Endodermal cell (in vitro differentiated cells): ENCODE measurements at regions not wholly inside any gene's neighbourhood (a gene's known extent, or its start where the extent isn't known, plus 50 kb on each side); places are given as distances from the start of the nearest gene placed in this dataset.
A peak's percentile ranks its signal among the peaks of the same experiment; 100 is the strongest.
"Not testable (repeated sequence)": the region's sequence is repeated elsewhere in the genome, so short reads cannot be mapped to it uniquely, and the experiment has no call there.

ENCODE experiments used
- DNase-seq: peaks from one replicate; pipeline ENCODE4 v3.0.0-alpha.2; 2017
- H3K27ac ChIP-seq: 2 replicates; pipeline ENCODE4 v1.5.1; 2013; ENCODE audit warnings: mild to moderate bottlenecking, low read depth, low read length, moderate library complexity
- H3K27me3 ChIP-seq: 2 replicates; pipeline ENCODE4 v1.6.1; 2013; ENCODE audit warnings: mild to moderate bottlenecking, low read length, moderate library complexity; ENCODE audit not compliant: insufficient read depth, control insufficient read depth, poor library complexity, severe bottlenecking
- H3K36me3 ChIP-seq: 2 replicates; pipeline ENCODE4 v1.7.0; 2013; ENCODE audit warnings: mild to moderate bottlenecking, low read length, moderate library complexity; ENCODE audit not compliant: control insufficient read depth, insufficient read depth
- H3K4me1 ChIP-seq: one replicate; pipeline ENCODE4 v1.7.0; 2013; ENCODE audit warnings: low read length; ENCODE audit not compliant: control insufficient read depth, insufficient read depth
- H3K4me3 ChIP-seq: 2 replicates; pipeline ENCODE4 v1.5.1; 2013; ENCODE audit warnings: mild to moderate bottlenecking, low read length, moderate library complexity
- H3K9ac ChIP-seq: 2 replicates; pipeline ENCODE4 v1.6.1; 2013; ENCODE audit warnings: mild to moderate bottlenecking, low read length, moderate library complexity; ENCODE audit not compliant: poor library complexity, severe bottlenecking; ENCODE audit errors: extremely low read depth
- H3K9me3 ChIP-seq: 2 replicates; pipeline ENCODE4 v1.6.1; 2013; ENCODE audit warnings: mild to moderate bottlenecking, low read length, moderate library complexity; ENCODE audit not compliant: control insufficient read depth
- H3K27ac Mint-ChIP-seq: 2 replicates; pipeline ENCODE4 v1.8.0; 2020; ENCODE audit warnings: mixed read lengths
- H3K27me3 Mint-ChIP-seq: 2 replicates; pipeline ENCODE4 v1.8.0; 2021; ENCODE audit warnings: mild to moderate bottlenecking, mixed read lengths; ENCODE audit not compliant: insufficient read depth
- H3K36me3 Mint-ChIP-seq: 2 replicates; pipeline ENCODE4 v1.8.0; 2020; ENCODE audit warnings: low read depth, mixed read lengths
- H3K4me1 Mint-ChIP-seq: 2 replicates; pipeline ENCODE4 v1.8.0; 2020; ENCODE audit warnings: mixed read lengths
- H3K4me3 Mint-ChIP-seq: 2 replicates; pipeline ENCODE4 v1.8.0; 2020; ENCODE audit warnings: mild to moderate bottlenecking, moderate library complexity, mixed read lengths
- H3K9me3 Mint-ChIP-seq: 2 replicates; pipeline ENCODE4 v1.8.0; 2020; ENCODE audit warnings: mild to moderate bottlenecking, mixed read lengths
- CTCF ChIP-seq: fragments of 200-600 bp; sonication (generic); conservative IDR thresholded peaks from 2 replicates; pipeline ENCODE4 v1.5.0; 2021; ENCODE audit warnings: antibody characterized with exemption, mild to moderate bottlenecking
- WGBS, 2 experiments: methylation state at CpG; one replicate each; pipeline versions ENCODE4 v1.1.5 to v1.1.7; 2013; ENCODE audit warnings: missing lambda C conversion rate in 2 of 2, mixed read lengths in 1 of 2; ENCODE audit not compliant: insufficient coverage in 1 of 2, insufficient read length in 1 of 2; 5-methylcytosine and 5-hydroxymethylcytosine counted together

GRCh38 chr10:55550236-55550635 is 749.2 kb upstream of the PCDH15 start:
- no peaks in the 10 kb centered on the region for H3K4me1 Mint-ChIP-seq
- Histone ChIP-seq H3K9ac (no peak overlapping the region), H3K4me1 (peaks cover 3% of the 10 kb centered on the region), H3K9me3 (no peaks in the 10 kb centered on the region), H3K27ac (no peak overlapping the region), H3K27me3 (no peaks in the 10 kb centered on the region), H3K4me3 (no peak overlapping the region), H3K36me3 (no peaks in the 10 kb centered on the region)
- no peak overlapping the region for H3K4me3 Mint-ChIP-seq
- 82 to 86% methylated on average over 1 to 2 of the region's 2 CpGs for WGBS, 2 experiments
- H3K9me3 Mint-ChIP-seq: no peaks in the 10 kb centered on the region
- no peak for TF ChIP-seq CTCF
- no peaks in the 10 kb centered on the region for H3K36me3 Mint-ChIP-seq
- H3K27ac Mint-ChIP-seq: no peak overlapping the region
- DNase-seq: no peak
- H3K27me3 Mint-ChIP-seq: no peaks in the 10 kb centered on the region

- not testable (repeated sequence) for H3K36me3 Mint-ChIP-seq, H3K9ac ChIP-seq, H3K27ac Mint-ChIP-seq, H3K27me3 Mint-ChIP-seq, H3K36me3 ChIP-seq, H3K27ac ChIP-seq, H3K4me1 ChIP-seq, H3K9me3 ChIP-seq, H3K9me3 Mint-ChIP-seq, H3K4me3 ChIP-seq, H3K27me3 ChIP-seq, H3K4me3 Mint-ChIP-seq, DNase-seq, H3K4me1 Mint-ChIP-seq
- 90% methylated on average over 6 to 7 of the region's 7 CpGs for WGBS, 2 experiments
Observed at GRCh38 chr10:55537497-55537896, 736.5 kb upstream of the PCDH15 start.

GRCh38 chr10:55519264-55519663 is 718.2 kb upstream of the PCDH15 start:
- 69% methylated on average over 4 of the region's 7 CpGs; no CpG with 5 or more reads in 1 of the 2 experiments for WGBS, 2 experiments
- no peak overlapping the region for H3K27ac Mint-ChIP-seq

GRCh38 chr10:55518416-55518815 is 717.4 kb upstream of the PCDH15 start:
- not testable (repeated sequence) for H3K9me3 ChIP-seq, H3K4me3 ChIP-seq, H3K9me3 Mint-ChIP-seq, H3K4me3 Mint-ChIP-seq, H3K27me3 ChIP-seq, H3K36me3 ChIP-seq, H3K27me3 Mint-ChIP-seq, H3K4me1 ChIP-seq, H3K36me3 Mint-ChIP-seq, H3K9ac ChIP-seq
- peak overlapping the region; percentile 21 for H3K27ac ChIP-seq
- peak; percentile 49 for DNase-seq
- WGBS, 2 experiments: 33% methylated on average over 1 of the region's 1 CpG; no CpG with 5 or more reads in 1 of the 2 experiments
- H3K27ac Mint-ChIP-seq: peak overlapping the region; percentile 38
- peaks cover 11% of the 10 kb centered on the region for H3K4me1 Mint-ChIP-seq

More at GRCh38 chr10:55519264-55519663, 718.2 kb upstream of the PCDH15 start:
- H3K36me3 Mint-ChIP-seq: no peaks in the 10 kb centered on the region
- no peak for DNase-seq
- Histone ChIP-seq H3K4me3 (no peak overlapping the region), H3K36me3 (no peaks in the 10 kb centered on the region), H3K4me1 (no peaks in the 10 kb centered on the region), H3K27ac (no peak overlapping the region), H3K9me3 (no peaks in the 10 kb centered on the region), H3K9ac (no peak overlapping the region), H3K27me3 (no peaks in the 10 kb centered on the region)
- H3K4me3 Mint-ChIP-seq: no peak overlapping the region
- no peaks in the 10 kb centered on the region for H3K9me3 Mint-ChIP-seq
- no peak for TF ChIP-seq CTCF
- H3K4me1 Mint-ChIP-seq: peaks cover 11% of the 10 kb centered on the region
- no peaks in the 10 kb centered on the region for H3K27me3 Mint-ChIP-seq
